Uterus (tissue), 3 donors: ENCODE measurements at regions not wholly inside any gene's neighbourhood (a gene's known extent, or its start where the extent isn't known, plus 50 kb on each side); places are given as distances from the start of the nearest gene placed in this dataset.

Experiments
- DNase-seq, 2 donors: peaks; one replicate each; pipeline ENCODE4 v3.0.0-alpha.2; 2019 to 2020
- H3K27ac ChIP-seq, 2 donors: fragments of 200-600 bp; sonication (generic); 1 replicate in 1 of 2; 2 replicates in 1 of 2; pipeline ENCODE4 v1.5.1; 2016 to 2018
- H3K27me3 ChIP-seq, 2 donors: fragments of 200-600 bp; sonication (generic); one replicate each; pipeline ENCODE4 v1.5.1; 2018 to 2019; ENCODE audit warnings: control low read depth in 1 of 2
- H3K36me3 ChIP-seq, 2 donors: fragments of 200-600 bp; sonication (generic); one replicate each; pipeline ENCODE4 v1.5.1; 2019; ENCODE audit warnings: control low read depth in 1 of 2
- H3K4me1 ChIP-seq, 2 donors: fragments of 200-600 bp; sonication (generic); one replicate each; pipeline ENCODE4 v1.5.1; 2018 to 2019; ENCODE audit warnings: control low read depth in 1 of 2
- H3K4me3 ChIP-seq, 2 donors: fragments of 200-600 bp; sonication (generic); 1 replicate in 1 of 2; 2 replicates in 1 of 2; pipeline ENCODE4 v1.5.1; 2018 to 2019; ENCODE audit warnings: mild to moderate bottlenecking in 1 of 2
- H3K9me3 ChIP-seq, 2 donors: fragments of 200-600 bp; sonication (generic); one replicate each; pipeline ENCODE4 v1.5.1; 2019; ENCODE audit warnings: control low read depth in 1 of 2
- CTCF ChIP-seq, 4 experiments: fragments of 200-600 bp in 2 of 4; fragments of 450-650 bp in 2 of 4; sonication (generic) in 2 of 4; IDR thresholded peaks; one replicate each; pipeline ENCODE4 v1.5.1; 2016 to 2019; ENCODE audit warnings: antibody characterized with exemption in 4 of 4, mild to moderate bottlenecking in 2 of 4, moderate library complexity in 1 of 4
- POLR2A ChIP-seq, 2 donors: fragments of 450-650 bp; IDR thresholded peaks; one replicate each; pipeline ENCODE4 v1.6.1; 2016; ENCODE audit warnings: antibody characterized with exemption in 2 of 2, mild to moderate bottlenecking in 1 of 2, moderate library complexity in 1 of 2
- intact Hi-C: fragments of 100-400 bp; cut with DNase I; formaldehyde crosslinking; loops from one replicate; pipeline ENCODE4 v1.15.1; 2023; ENCODE audit warnings: low total_unique reads
- donor health status: DM: yes; HTN: yes; CAD: no.

DNA sequence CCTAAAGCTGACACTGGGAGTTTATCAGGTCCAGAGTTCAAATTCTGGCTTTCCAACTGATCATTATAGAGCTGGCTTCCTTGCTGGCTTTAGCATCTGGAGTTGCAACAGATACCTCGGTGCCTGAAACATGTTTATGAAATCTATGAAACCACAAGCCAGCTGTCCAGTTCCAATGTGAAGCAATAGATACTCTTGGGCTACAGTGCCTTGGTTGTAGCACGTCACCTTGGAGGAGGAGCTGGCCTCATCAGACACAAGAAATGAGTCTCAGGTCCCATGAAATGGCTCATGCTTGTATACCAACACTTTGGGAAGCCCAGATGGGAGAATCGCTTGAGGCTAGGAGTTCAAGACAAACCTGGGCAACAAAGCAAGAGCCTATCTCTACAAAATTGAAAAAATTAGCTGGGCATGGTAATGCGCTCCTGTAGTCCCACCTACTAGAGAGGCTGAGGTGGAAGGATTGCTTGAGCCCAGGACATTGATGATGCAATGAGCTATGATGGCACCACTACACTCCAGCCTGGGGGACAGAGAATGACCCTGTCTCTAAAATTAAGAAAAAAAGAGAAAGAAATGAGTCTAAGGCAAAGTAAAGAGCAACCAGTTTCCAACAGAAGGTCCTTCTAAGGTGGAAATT, 132.5 kb upstream of the ZNF648 start:
- Histone ChIP-seq H3K27ac (no peak overlapping the region), H3K4me3 (no peak overlapping the region), H3K9me3 (no peaks in the 10 kb centered on the region), H3K36me3 (no peaks in the 10 kb centered on the region), H3K4me1 (no peaks in the 10 kb centered on the region), H3K27me3 (no peaks in the 10 kb centered on the region)
- intact Hi-C loops = no loop called here
- DNase-seq = peak in 1 of 2 donors; percentile 63
- TF ChIP-seq CTCF (IDR thresholded peaks at IDR 0.05) = no peak
- no peak for TF ChIP-seq POLR2A (IDR thresholded peaks at IDR 0.05)

GRCh38 chr1:182192966-182193365, 131.5 kb upstream of the ZNF648 start:
- Histone ChIP-seq H3K4me3 (no peak overlapping the region), H3K4me1 (no peaks in the 10 kb centered on the region), H3K27ac (no peak overlapping the region), H3K36me3 (no peaks in the 10 kb centered on the region), H3K9me3 (no peaks in the 10 kb centered on the region), H3K27me3 (no peaks in the 10 kb centered on the region)
- TF ChIP-seq CTCF (IDR thresholded peaks at IDR 0.05) (no peak), POLR2A (IDR thresholded peaks at IDR 0.05) (no peak)
- intact Hi-C loops = no loop called here
- no peak for DNase-seq

DNA sequence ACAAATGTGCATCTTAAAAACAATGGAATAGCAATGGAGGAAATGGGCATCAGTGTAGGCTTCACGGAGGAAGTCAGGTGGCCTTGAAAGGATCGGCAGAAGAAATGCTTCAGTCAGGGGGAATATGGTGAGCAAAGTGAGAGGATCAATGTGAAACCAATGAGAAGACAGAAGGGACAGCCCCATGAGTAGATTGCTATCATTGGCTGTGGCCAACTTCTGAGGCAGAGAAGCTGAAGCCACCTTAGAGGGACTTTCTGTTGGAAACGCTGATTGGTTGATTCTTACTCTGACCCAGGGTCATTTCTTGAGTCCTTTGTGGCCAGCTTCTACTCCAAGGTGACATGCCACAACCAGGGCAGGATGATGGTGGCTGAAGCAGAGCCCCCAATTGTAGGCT, 130.7 kb upstream of the ZNF648 start:
- intact Hi-C loops = no loop called here
- no peak overlapping the region for H3K4me3 ChIP-seq
- no peaks in the 10 kb centered on the region for H3K9me3 ChIP-seq
- DNase-seq = no peak
- TF ChIP-seq POLR2A (IDR thresholded peaks at IDR 0.05) = no peak
- no peak for TF ChIP-seq CTCF (IDR thresholded peaks at IDR 0.05)
- no peaks in the 10 kb centered on the region for H3K4me1 ChIP-seq
- no peaks in the 10 kb centered on the region for H3K27me3 ChIP-seq
- no peaks in the 10 kb centered on the region for H3K36me3 ChIP-seq
- H3K27ac ChIP-seq = no peak overlapping the region

GRCh38 chr1:182191381-182192115, 130.0 kb upstream of the ZNF648 start:
- intact Hi-C loops = no loop called here
- H3K36me3 ChIP-seq = no peaks in the 10 kb centered on the region
- no peak overlapping the region for H3K27ac ChIP-seq

More at GRCh38 chr1:182191381-182192115, 130.0 kb upstream of the ZNF648 start:
- no peak overlapping the region for H3K4me3 ChIP-seq
- H3K4me1 ChIP-seq = no peaks in the 10 kb centered on the region
- TF ChIP-seq CTCF (IDR thresholded peaks at IDR 0.05) (no peak), POLR2A (IDR thresholded peaks at IDR 0.05) (no peak)
- H3K27me3 ChIP-seq = no peaks in the 10 kb centered on the region
- no peak for DNase-seq
- H3K9me3 ChIP-seq = no peaks in the 10 kb centered on the region
